K562 (cell line): ENCODE measurements at regions not wholly inside any gene's neighbourhood (a gene's known extent, or its start where the extent isn't known, plus 50 kb on each side); places are given as distances from the start of the nearest gene placed in this dataset.

Experiments
- ATAC-seq: fragments of 200-7000 bp; cut with Tn5 transposase; 3 replicates; pipeline ENCODE4 v1.9.1; 2020; ENCODE audit warnings: moderate library complexity
- BruUV-seq: library from RNA; stranded (reverse); fragments of 400-500 nt; replicated peaks from 2 replicates; lab custom pipeline; 2021; lab: Mats Ljungman, UMichigan
- CTCF ChIA-PET: fragments of 300-600 bp; formaldehyde crosslinking; extraction: SDS; loops from one replicate; lab custom pipeline; 2021; ENCODE audit warnings: low intra/inter-chr PET ratio; lab: Yijun Ruan, JAX
- POLR2A ChIA-PET: fragments of 300-600, 350-650 bp; sonication (Branson Sonifier 250); formaldehyde crosslinking; extraction: SDS; loops from one replicate; lab custom pipeline; 2021; ENCODE audit warnings: antibody characterized with exemption, inconsistent platforms; lab: Yijun Ruan, JAX
- DNase-seq, 4 experiments: peaks; one replicate each; pipeline versions ENCODE4 v3.0.0 to v3.0.0-alpha.2; 2011 to 2018; ENCODE audit warnings: low spot score in 3 of 4, mixed read lengths in 3 of 4; ENCODE audit errors: extremely low read depth in 1 of 4
- FAIRE-seq: peaks from 2 replicates; lab custom pipeline; 2011; peaks lifted over from hg19 to GRCh38; lab: Jason Lieb, UNC
- H2AFZ ChIP-seq: 2 replicates; pipeline ENCODE4 v1.6.0; 2011; ENCODE audit warnings: low read depth, low read length, control low read depth, inconsistent platforms
- H3K27ac ChIP-seq: fragments of 200-600 bp; 3 replicates; pipeline ENCODE4 v1.8.0; 2011; ENCODE audit warnings: low read depth, mild to moderate bottlenecking, control low read depth, inconsistent platforms, low read length, moderate library complexity, mixed read lengths; ENCODE audit errors: extremely low read depth
- H3K27me3 ChIP-seq, 2 experiments: fragments of 300-600 bp in 1 of 2; 2 replicates in 1 of 2; 3 replicates in 1 of 2; pipeline versions ENCODE4 v1.6.0 to v1.8.0; 2011; ENCODE audit warnings: inconsistent platforms in 2 of 2, low read length in 2 of 2, mild to moderate bottlenecking in 1 of 2, mixed read lengths in 1 of 2, moderate library complexity in 1 of 2; ENCODE audit not compliant: control insufficient read depth in 2 of 2, insufficient read depth in 2 of 2
- H3K36me3 ChIP-seq: fragments of 300-600 bp; 3 replicates; pipeline ENCODE4 v1.8.0; 2011; ENCODE audit warnings: mild to moderate bottlenecking, low read length, inconsistent platforms; ENCODE audit not compliant: control insufficient read depth, insufficient read depth
- H3K4me1 ChIP-seq, 2 experiments: fragments of 200-600 bp in 1 of 2; replicated peaks in 1 of 2; 2 replicates in 1 of 2; 3 replicates in 1 of 2; pipeline versions ENCODE4 v1.5.1 to v1.8.0; 2011; ENCODE audit warnings: inconsistent platforms in 2 of 2, low read length in 2 of 2, mild to moderate bottlenecking in 1 of 2, mixed read lengths in 1 of 2, moderate library complexity in 1 of 2; ENCODE audit not compliant: control insufficient read depth in 2 of 2, insufficient read depth in 2 of 2
- H3K4me2 ChIP-seq: 2 replicates; pipeline ENCODE4 v1.6.1; 2011; ENCODE audit warnings: low read length, control low read depth, inconsistent platforms, mixed read lengths; ENCODE audit not compliant: insufficient read depth
- H3K4me3 ChIP-seq: fragments of 200-600 bp; sonication (generic), shearing (Covaris generic); 2 replicates; pipeline ENCODE4 v1.5.1; 2016; ENCODE audit warnings: control low read depth, inconsistent platforms
- H3K79me2 ChIP-seq: fragments of 200-600 bp; 3 replicates; pipeline ENCODE4 v1.8.0; 2011; ENCODE audit warnings: low read length, inconsistent platforms; ENCODE audit not compliant: control insufficient read depth, insufficient read depth
- H3K9ac ChIP-seq, 2 experiments: 2 replicates each; pipeline versions ENCODE4 v1.6.0 to v1.6.1; 2011; ENCODE audit warnings: low read depth in 2 of 2, low read length in 2 of 2, control low read depth in 1 of 2, inconsistent platforms in 1 of 2, mild to moderate bottlenecking in 1 of 2, mixed read lengths in 1 of 2; ENCODE audit not compliant: insufficient read depth in 1 of 2
- H3K9me1 ChIP-seq: one replicate; pipeline ENCODE4 v1.6.0; 2011; ENCODE audit warnings: inconsistent platforms, mild to moderate bottlenecking, low read length, moderate library complexity; ENCODE audit not compliant: control insufficient read depth, insufficient read depth
- H3K9me3 ChIP-seq: replicated peaks from 2 replicates; pipeline ENCODE4 v1.5.1; 2011; ENCODE audit warnings: low read depth, low read length, inconsistent platforms; ENCODE audit not compliant: control insufficient read depth, insufficient read depth
- H4K20me1 ChIP-seq: replicated peaks from 2 replicates; pipeline ENCODE4 v1.6.1; 2011; ENCODE audit warnings: low read length, inconsistent platforms, mixed read lengths; ENCODE audit not compliant: control insufficient read depth, insufficient read depth
- ARID3A ChIP-seq: IDR thresholded peaks from 2 replicates; pipeline ENCODE4 v1.6.1; 2012; ENCODE audit warnings: low read depth, low read length, improper control_type of control experiment, borderline replicate concordance
- BRD4 ChIP-seq: fragments of 200-600 bp; sonication (generic); IDR thresholded peaks from 2 replicates; pipeline ENCODE4 v1.6.1; 2017; ENCODE audit warnings: inconsistent platforms
- COPS2 ChIP-seq: fragments of 450-650 bp; conservative IDR thresholded peaks from 2 replicates; pipeline ENCODE4 v1.6.1; 2016; ENCODE audit warnings: mild to moderate bottlenecking, moderate library complexity
- EHMT2 ChIP-seq: fragments of 450-650 bp; IDR thresholded peaks from 2 replicates; pipeline ENCODE4 v1.6.1; 2018; ENCODE audit warnings: antibody characterized with exemption
- FIP1L1 ChIP-seq: fragments of 200-400 bp; formaldehyde crosslinking; IDR thresholded peaks from 2 replicates; pipeline ENCODE4 v1.6.1; 2018; ENCODE audit warnings: mild to moderate bottlenecking, low read depth, low read length; ENCODE audit not compliant: poor library complexity, severe bottlenecking
- GTF2B ChIP-seq: IDR thresholded peaks from 2 replicates; pipeline ENCODE4 v1.6.1; 2011; ENCODE audit not compliant: insufficient read length; ENCODE audit errors: extremely low read depth
- HLTF ChIP-seq: fragments of 450-650 bp; IDR thresholded peaks from 2 replicates; pipeline ENCODE4 v1.6.1; 2016
- KLF6 ChIP-seq: fragments of 250-450 bp; sonication (Bioruptor Pico); IDR thresholded peaks from 2 replicates; pipeline ENCODE4 v1.4.0; 2020; ENCODE audit warnings: mild to moderate bottlenecking, moderate library complexity, borderline replicate concordance
- MCM5 ChIP-seq: fragments of 450-650 bp; IDR thresholded peaks from 2 replicates; pipeline ENCODE4 v1.6.1; 2016; ENCODE audit warnings: low read depth
- POU5F1 ChIP-seq: fragments of 150-350 bp; IDR thresholded peaks from 2 replicates; pipeline ENCODE4 v1.6.1; 2014; ENCODE audit warnings: borderline replicate concordance, low read length, low read depth, mild to moderate bottlenecking; ENCODE audit not compliant: partially characterized antibody
- SRF ChIP-seq, 2 experiments: fragments of 250-450, 450-650 bp in 1 of 2; sonication (Bioruptor Pico) in 1 of 2; sonication (generic) in 1 of 2; formaldehyde crosslinking; IDR thresholded peaks; 2 replicates each; pipeline versions ENCODE4 v1.5.0 to v1.5.1; 2020 to 2022; ENCODE audit warnings: mild to moderate bottlenecking in 1 of 2, missing genetic modification reagents in 1 of 2
- ZBTB5 ChIP-seq: fragments of 450-650 bp; IDR thresholded peaks from 2 replicates; pipeline ENCODE4 v1.6.1; 2017; ENCODE audit warnings: antibody characterized with exemption
- ZNF311 ChIP-seq: fragments of 250-450 bp; sonication (Bioruptor Pico); IDR thresholded peaks from 2 replicates; pipeline ENCODE4 v1.4.0; 2020; ENCODE audit warnings: mild to moderate bottlenecking, moderate library complexity
- WGBS: fragments of 100-300 bp; shearing (Covaris generic); methylation state at CpG from one replicate; pipeline ENCODE4 v1.1.6; 2016; ENCODE audit warnings: low coverage, mixed read lengths; ENCODE audit not compliant: insufficient coverage; ENCODE audit errors: missing lambda C conversion rate; 5-methylcytosine and 5-hydroxymethylcytosine counted together
- in situ Hi-C: fragments of 300-500 bp; cut with MboI; formaldehyde crosslinking; loops from 4 replicates; pipeline ENCODE4 v1.15.0; 2018; ENCODE audit warnings: inconsistent platforms, mixed read lengths
- intact Hi-C: fragments of 100-400 bp; cut with micrococcal nuclease; formaldehyde crosslinking; loops from 2 replicates; pipeline ENCODE4 v1.14.2; 2022
- TF ChIP-seq, protein P1 (sequence below): fragments of 250-450 bp; sonication (Bioruptor Pico); IDR thresholded peaks from 2 replicates; pipeline ENCODE4 v1.5.1; 2021; ENCODE audit warnings: mild to moderate bottlenecking
- TF ChIP-seq, protein P2 (sequence below): fragments of 250-450 bp; sonication (Bioruptor Pico); IDR thresholded peaks from 2 replicates; pipeline ENCODE4 v1.5.0; 2021

DNA sequence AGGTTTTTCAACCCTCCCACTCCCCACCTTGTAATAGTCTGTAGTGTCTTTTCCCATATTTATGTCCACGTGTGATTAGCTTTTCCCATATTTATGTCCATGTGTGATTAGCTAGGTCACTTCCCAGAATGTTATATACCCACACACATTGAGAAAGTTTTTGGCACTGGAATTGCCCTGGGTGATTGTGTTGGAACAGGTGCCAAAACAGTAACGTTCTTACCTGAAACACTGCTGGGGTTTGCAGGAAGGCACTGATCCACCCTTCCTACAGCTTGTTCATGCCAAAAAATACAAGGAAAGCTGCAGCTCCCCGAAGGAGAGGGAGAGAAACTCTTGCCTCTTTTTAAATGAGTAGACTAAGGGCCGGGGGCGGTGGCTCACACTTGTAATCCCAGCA is 68.0 kb upstream of the CXADR start:
- Histone ChIP-seq H3K4me3 (no peak overlapping the region), H3K36me3 (no peaks in the 10 kb centered on the region), H3K9me3 (no peaks in the 10 kb centered on the region), H3K79me2 (no peaks in the 10 kb centered on the region), H3K9ac (no peak overlapping the region), H2AFZ (no peak overlapping the region), H3K4me2 (no peak overlapping the region), H3K9me1 (no peaks in the 10 kb centered on the region), H3K27ac (no peak overlapping the region), H3K4me1 (no peaks in the 10 kb centered on the region), H4K20me1 (no peaks in the 10 kb centered on the region), H3K27me3 (no peaks in the 10 kb centered on the region)
- no peak for ATAC-seq
- FAIRE-seq, result no peak
- 2% methylated on average over 5 of the region's 5 CpGs for WGBS
- POLR2A ChIA-PET, result no interaction called here
- CTCF ChIA-PET, result no interaction called here
- intact Hi-C loops (no loop called here), in situ Hi-C loops (no loop called here)
- no peak for TF ChIP-seq ZNF311 (CRISPR knock-in tag)
- TF ChIP-seq ZBTB5, result no peak
- no peak for TF ChIP-seq POU5F1
- TF ChIP-seq, protein P1, sequence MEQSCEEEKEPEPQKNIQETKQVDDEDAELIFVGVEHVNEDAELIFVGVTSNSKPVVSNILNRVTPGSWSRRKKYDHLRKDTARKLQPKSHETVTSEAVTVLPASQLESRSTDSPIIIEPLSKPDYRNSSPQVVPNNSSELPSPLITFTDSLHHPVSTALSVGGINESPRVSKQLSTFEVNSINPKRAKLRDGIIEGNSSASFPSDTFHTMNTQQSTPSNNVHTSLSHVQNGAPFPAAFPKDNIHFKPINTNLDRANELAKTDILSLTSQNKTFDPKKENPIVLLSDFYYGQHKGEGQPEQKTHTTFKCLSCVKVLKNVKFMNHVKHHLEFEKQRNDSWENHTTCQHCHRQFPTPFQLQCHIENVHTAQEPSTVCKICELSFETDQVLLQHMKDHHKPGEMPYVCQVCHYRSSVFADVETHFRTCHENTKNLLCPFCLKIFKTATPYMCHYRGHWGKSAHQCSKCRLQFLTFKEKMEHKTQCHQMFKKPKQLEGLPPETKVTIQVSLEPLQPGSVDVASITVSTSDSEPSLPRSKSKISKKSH (CRISPR knock-in tag), result no peak
- no peak for TF ChIP-seq FIP1L1
- TF ChIP-seq MCM5, result no peak
- no peak for TF ChIP-seq COPS2
- no peak for TF ChIP-seq ARID3A
- TF ChIP-seq BRD4, result no peak
- no peak for TF ChIP-seq GTF2B
- TF ChIP-seq SRF (CRISPR knock-in tag; IDR thresholded peaks at IDR 0.05), result no peak
- TF ChIP-seq EHMT2, result no peak
- TF ChIP-seq HLTF, result no peak
- TF ChIP-seq, protein P2, sequence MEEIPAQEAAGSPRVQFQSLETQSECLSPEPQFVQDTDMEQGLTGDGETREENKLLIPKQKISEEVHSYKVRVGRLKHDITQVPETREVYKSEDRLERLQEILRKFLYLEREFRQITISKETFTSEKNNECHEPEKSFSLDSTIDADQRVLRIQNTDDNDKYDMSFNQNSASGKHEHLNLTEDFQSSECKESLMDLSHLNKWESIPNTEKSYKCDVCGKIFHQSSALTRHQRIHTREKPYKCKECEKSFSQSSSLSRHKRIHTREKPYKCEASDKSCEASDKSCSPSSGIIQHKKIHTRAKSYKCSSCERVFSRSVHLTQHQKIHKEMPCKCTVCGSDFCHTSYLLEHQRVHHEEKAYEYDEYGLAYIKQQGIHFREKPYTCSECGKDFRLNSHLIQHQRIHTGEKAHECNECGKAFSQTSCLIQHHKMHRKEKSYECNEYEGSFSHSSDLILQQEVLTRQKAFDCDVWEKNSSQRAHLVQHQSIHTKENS (CRISPR knock-in tag), result no peak
- no peak for TF ChIP-seq KLF6 (CRISPR knock-in tag)
- no peak for DNase-seq
- BruUV-seq, result no TSS peak
